HG02885 (cell line): ENCODE measurements at regions not wholly inside any gene's neighbourhood (a gene's known extent, or its start where the extent isn't known, plus 50 kb on each side); places are given as distances from the start of the nearest gene placed in this dataset.
"Not testable (repeated sequence)": the region's sequence is repeated elsewhere in the genome, so short reads cannot be mapped to it uniquely, and the experiment has no call there.

ENCODE experiments used
- ATAC-seq: cut with Tn5 transposase; IDR thresholded peaks from one replicate; pipeline ENCODE4 v1.9.1; 2021; ENCODE audit warnings: mild to moderate bottlenecking; ENCODE audit not compliant: unreplicated experiment, poor library complexity

GRCh38 chr14:48747561-48748089 lies 838.6 kb downstream of the RPS29 start:
- no peak for ATAC-seq

GRCh38 chr14:48744202-48744601 lies 842.0 kb downstream of the RPS29 start:
- no peak for ATAC-seq

GRCh38 chr14:48738186-48738925 lies 847.8 kb downstream of the RPS29 start:
- ATAC-seq: no peak

GRCh38 chr14:48735607-48736006 lies 850.6 kb downstream of the RPS29 start:
- no peak for ATAC-seq

GRCh38 chr14:48731260-48731659 lies 854.9 kb downstream of the RPS29 start:
- ATAC-seq: no peak

GRCh38 chr14:48726080-48726642 lies 860.0 kb downstream of the RPS29 start:
- no peak for ATAC-seq

- ATAC-seq: no peak
Observed at GRCh38 chr14:48725051-48725734, 861.0 kb downstream of the RPS29 start.

- ATAC-seq: no peak
Observed at GRCh38 chr14:48723841-48724495, 862.2 kb downstream of the RPS29 start.

GRCh38 chr14:48714366-48714765 lies 871.8 kb downstream of the RPS29 start:
- no peak for ATAC-seq

- ATAC-seq: no peak
Observed at GRCh38 chr14:48710133-48710532, 876.0 kb downstream of the RPS29 start.

GRCh38 chr14:48709277-48709785 lies 876.8 kb downstream of the RPS29 start:
- no peak for ATAC-seq

GRCh38 chr14:48704639-48705038 lies 881.5 kb downstream of the RPS29 start:
- no peak for ATAC-seq

GRCh38 chr14:48703728-48704467 lies 882.3 kb downstream of the RPS29 start:
- ATAC-seq: no peak

- not testable (repeated sequence) for ATAC-seq
Observed at GRCh38 chr14:48697362-48697761, 888.8 kb downstream of the RPS29 start.

GRCh38 chr14:48693793-48694192 lies 892.4 kb downstream of the RPS29 start:
- ATAC-seq: no peak

GRCh38 chr14:48690349-48690748 lies 895.8 kb downstream of the RPS29 start:
- no peak for ATAC-seq

GRCh38 chr14:48686650-48687049 lies 899.5 kb downstream of the RPS29 start:
- ATAC-seq: no peak

- no peak for ATAC-seq
Observed at GRCh38 chr14:48672506-48672905, 913.7 kb downstream of the RPS29 start.

GRCh38 chr14:48670939-48671338 lies 915.2 kb downstream of the RPS29 start:
- no peak for ATAC-seq
